Stimulated activated CD8-positive, alpha-beta memory T cell treated with anti-CD3 and anti-CD28 coated beads, Interleukin-12 subunit alpha, Interleukin-12 subunit beta, amount 100 ng/mL, for 24 hours (primary cell): ENCODE measurements at regions not wholly inside any gene's neighbourhood (a gene's known extent, or its start where the extent isn't known, plus 50 kb on each side); places are given as distances from the start of the nearest gene placed in this dataset.

Experiments
- DNase-seq: peaks from one replicate; pipeline ENCODE4 v3.0.0-alpha.2; 2020; ENCODE audit errors: extremely low read depth

- no peak for DNase-seq
Measured at GRCh38 chr15:95563634-95564033, 766.9 kb upstream of the NR2F2 start.

GRCh38 chr15:95565016-95565600 lies 765.4 kb upstream of the NR2F2 start:
- no peak for DNase-seq

GRCh38 chr15:95565690-95566089 lies 764.8 kb upstream of the NR2F2 start:
- no peak for DNase-seq

GRCh38 chr15:95567686-95568085 lies 762.8 kb upstream of the NR2F2 start:
- no peak for DNase-seq

GRCh38 chr15:95574053-95574452 lies 756.4 kb upstream of the NR2F2 start:
- DNase-seq: no peak

- DNase-seq: no peak
Measured at GRCh38 chr15:95577927-95578326, 752.6 kb upstream of the NR2F2 start.

- DNase-seq: no peak
Measured at GRCh38 chr15:95580121-95580520, 750.4 kb upstream of the NR2F2 start.

- DNase-seq: no peak
Measured at GRCh38 chr15:95581595-95581994, 748.9 kb upstream of the NR2F2 start.

- no peak for DNase-seq
Measured at GRCh38 chr15:95584088-95584487, 746.4 kb upstream of the NR2F2 start.

- DNase-seq: no peak
Measured at GRCh38 chr15:95588056-95588455, 742.4 kb upstream of the NR2F2 start.

- DNase-seq: no peak
Measured at GRCh38 chr15:95590533-95591044, 739.9 kb upstream of the NR2F2 start.

GRCh38 chr15:95591270-95591669 lies 739.2 kb upstream of the NR2F2 start:
- DNase-seq: no peak

GRCh38 chr15:95591886-95592285 lies 738.6 kb upstream of the NR2F2 start:
- DNase-seq: no peak

- DNase-seq: no peak
Measured at GRCh38 chr15:95594496-95594895, 736.0 kb upstream of the NR2F2 start.

- DNase-seq: no peak
Measured at GRCh38 chr15:95595759-95596158, 734.7 kb upstream of the NR2F2 start.

- DNase-seq: no peak
Measured at GRCh38 chr15:95596496-95596895, 734.0 kb upstream of the NR2F2 start.

GRCh38 chr15:95598251-95598855 lies 732.1 kb upstream of the NR2F2 start:
- no peak for DNase-seq

GRCh38 chr15:95600367-95600766 lies 730.1 kb upstream of the NR2F2 start:
- DNase-seq: no peak

GRCh38 chr15:95600884-95601283 lies 729.6 kb upstream of the NR2F2 start:
- DNase-seq: no peak

GRCh38 chr15:95601525-95601924 lies 729.0 kb upstream of the NR2F2 start:
- DNase-seq: no peak

- DNase-seq: no peak
Measured at GRCh38 chr15:95603802-95604201, 726.7 kb upstream of the NR2F2 start.

GRCh38 chr15:95604634-95605036 lies 725.9 kb upstream of the NR2F2 start:
- no peak for DNase-seq

GRCh38 chr15:95605098-95605497 lies 725.4 kb upstream of the NR2F2 start:
- no peak for DNase-seq

GRCh38 chr15:95606551-95606950 lies 723.9 kb upstream of the NR2F2 start:
- DNase-seq: no peak
